Activated naive CD4-positive, alpha-beta T cell treated with anti-CD3 and anti-CD28 coated beads, Interleukin-2, amount 50 U/mL, for 72 hours (primary cell): ENCODE measurements at regions not wholly inside any gene's neighbourhood (a gene's known extent, or its start where the extent isn't known, plus 50 kb on each side); places are given as distances from the start of the nearest gene placed in this dataset.

Experiments
- ATAC-seq, 2 donors: fragments of 150-1000 bp; cut with Tn5 transposase; 2 replicates each; pipeline ENCODE4 v1.10.0; 2021; ENCODE audit warnings: mild to moderate bottlenecking in 2 of 2, moderate library complexity in 2 of 2
- DNase-seq, 2 donors: peaks; one replicate each; pipeline ENCODE4 v3.0.0; 2021 to 2022; ENCODE audit warnings: low spot score in 2 of 2
- H3K27ac Mint-ChIP-seq, 2 donors: one replicate each; pipeline ENCODE4 v1.8.0; 2022; ENCODE audit warnings: mild to moderate bottlenecking in 2 of 2, mixed read lengths in 2 of 2
- H3K36me3 Mint-ChIP-seq, 2 donors: one replicate each; pipeline ENCODE4 v1.8.0; 2022; ENCODE audit warnings: mixed read lengths in 2 of 2
- H3K9me3 Mint-ChIP-seq, 2 donors: one replicate each; pipeline ENCODE4 v1.8.0; 2022; ENCODE audit warnings: mixed read lengths in 2 of 2

GRCh38 chr4:180794333-180794732, 1448.9 kb upstream of the TENM3 start:
- H3K9me3 Mint-ChIP-seq, result peaks cover 4 to 5% of the 10 kb centered on the region in 2 donors
- ATAC-seq, result no peak
- DNase-seq, result no peak
- no peak overlapping the region for H3K27ac Mint-ChIP-seq
- peaks cover 0 to 7% of the 10 kb centered on the region in 2 donors for H3K36me3 Mint-ChIP-seq

GRCh38 chr4:180798036-180798577, 1445.1 kb upstream of the TENM3 start:
- no peak overlapping the region for H3K27ac Mint-ChIP-seq
- DNase-seq (no peak), ATAC-seq (no peak)
- H3K36me3 Mint-ChIP-seq, result peaks cover 0 to 7% of the 10 kb centered on the region in 2 donors
- peaks cover 0 to 5% of the 10 kb centered on the region in 2 donors for H3K9me3 Mint-ChIP-seq

- H3K27ac Mint-ChIP-seq, result no peak overlapping the region
- DNase-seq, result no peak
- ATAC-seq, result no peak
- peaks cover 0 to 7% of the 10 kb centered on the region in 2 donors for H3K36me3 Mint-ChIP-seq
- H3K9me3 Mint-ChIP-seq, result peaks cover 0 to 5% of the 10 kb centered on the region in 2 donors
Measured at GRCh38 chr4:180799798-180800197, 1443.4 kb upstream of the TENM3 start.

- ATAC-seq, result no peak
- Mint-ChIP-seq H3K27ac (no peak overlapping the region), H3K36me3 (no peaks in the 10 kb centered on the region), H3K9me3 (peaks cover 5 to 7% of the 10 kb centered on the region in 2 donors)
- no peak for DNase-seq
Measured at GRCh38 chr4:180805101-180805500, 1438.1 kb upstream of the TENM3 start.

GRCh38 chr4:180808862-180809261, 1434.3 kb upstream of the TENM3 start:
- DNase-seq (no peak), ATAC-seq (no peak)
- no peak overlapping the region for H3K27ac Mint-ChIP-seq
- no peaks in the 10 kb centered on the region for H3K36me3 Mint-ChIP-seq
- peaks cover 5 to 7% of the 10 kb centered on the region in 2 donors for H3K9me3 Mint-ChIP-seq

GRCh38 chr4:180809439-180809838, 1433.8 kb upstream of the TENM3 start:
- H3K9me3 Mint-ChIP-seq, result peaks cover 5 to 7% of the 10 kb centered on the region in 2 donors
- ATAC-seq, result no peak
- DNase-seq, result no peak
- H3K36me3 Mint-ChIP-seq, result no peaks in the 10 kb centered on the region
- no peak overlapping the region for H3K27ac Mint-ChIP-seq

- no peak for DNase-seq
- peaks cover 7 to 8% of the 10 kb centered on the region in 2 donors for H3K9me3 Mint-ChIP-seq
- H3K27ac Mint-ChIP-seq, result no peak overlapping the region
- ATAC-seq, result no peak
- H3K36me3 Mint-ChIP-seq, result no peaks in the 10 kb centered on the region
Measured at GRCh38 chr4:180810581-180810980, 1432.6 kb upstream of the TENM3 start.

- Mint-ChIP-seq H3K36me3 (no peaks in the 10 kb centered on the region), H3K9me3 (peaks cover 7 to 8% of the 10 kb centered on the region in 2 donors), H3K27ac (no peak overlapping the region)
- no peak for ATAC-seq
- no peak for DNase-seq
Measured at GRCh38 chr4:180811556-180811955, 1431.6 kb upstream of the TENM3 start.

- H3K36me3 Mint-ChIP-seq, result no peaks in the 10 kb centered on the region
- peaks cover 7 to 8% of the 10 kb centered on the region in 2 donors for H3K9me3 Mint-ChIP-seq
- DNase-seq (no peak), ATAC-seq (no peak)
- H3K27ac Mint-ChIP-seq, result no peak overlapping the region
Measured at GRCh38 chr4:180812783-180813182, 1430.4 kb upstream of the TENM3 start.

GRCh38 chr4:180814875-180815417, 1428.3 kb upstream of the TENM3 start:
- no peak for ATAC-seq
- H3K36me3 Mint-ChIP-seq, result no peaks in the 10 kb centered on the region
- H3K27ac Mint-ChIP-seq, result no peak overlapping the region
- DNase-seq, result no peak
- H3K9me3 Mint-ChIP-seq, result peaks cover under 1 to 3% of the 10 kb centered on the region in 2 donors

GRCh38 chr4:180817529-180817928, 1425.7 kb upstream of the TENM3 start:
- H3K9me3 Mint-ChIP-seq, result peaks cover 3 to 9% of the 10 kb centered on the region in 2 donors
- H3K36me3 Mint-ChIP-seq, result no peaks in the 10 kb centered on the region
- DNase-seq (no peak), ATAC-seq (no peak)
- no peak overlapping the region for H3K27ac Mint-ChIP-seq

- H3K27ac Mint-ChIP-seq, result no peak overlapping the region
- peaks cover 5 to 16% of the 10 kb centered on the region in 2 donors for H3K9me3 Mint-ChIP-seq
- ATAC-seq (no peak), DNase-seq (no peak)
- H3K36me3 Mint-ChIP-seq, result no peaks in the 10 kb centered on the region
Measured at GRCh38 chr4:180823108-180823507, 1420.1 kb upstream of the TENM3 start.

- peaks cover 5 to 10% of the 10 kb centered on the region in 2 donors for H3K9me3 Mint-ChIP-seq
- H3K27ac Mint-ChIP-seq, result peak overlapping the region in 1 of 2 donors; percentile 7
- no peak for ATAC-seq
- H3K36me3 Mint-ChIP-seq, result no peaks in the 10 kb centered on the region
- no peak for DNase-seq
Measured at GRCh38 chr4:180827232-180828009, 1415.8 kb upstream of the TENM3 start.

- Mint-ChIP-seq H3K9me3 (peaks cover 5 to 10% of the 10 kb centered on the region in 2 donors), H3K27ac (no peak overlapping the region), H3K36me3 (no peaks in the 10 kb centered on the region)
- ATAC-seq (no peak), DNase-seq (no peak)
Measured at GRCh38 chr4:180828455-180829018, 1414.7 kb upstream of the TENM3 start.

- Mint-ChIP-seq H3K36me3 (no peaks in the 10 kb centered on the region), H3K9me3 (peaks cover 3% of the 10 kb centered on the region in 2 donors), H3K27ac (no peak overlapping the region)
- ATAC-seq, result no peak
- no peak for DNase-seq
Measured at GRCh38 chr4:180832073-180832472, 1411.1 kb upstream of the TENM3 start.

GRCh38 chr4:180840142-180840541, 1403.1 kb upstream of the TENM3 start:
- Mint-ChIP-seq H3K27ac (no peak overlapping the region), H3K9me3 (peaks cover 3 to 12% of the 10 kb centered on the region in 2 donors), H3K36me3 (no peaks in the 10 kb centered on the region)
- DNase-seq, result no peak
- no peak for ATAC-seq

GRCh38 chr4:180850318-180850940, 1392.8 kb upstream of the TENM3 start:
- Mint-ChIP-seq H3K36me3 (no peaks in the 10 kb centered on the region), H3K27ac (no peak overlapping the region), H3K9me3 (peaks cover 0 to 3% of the 10 kb centered on the region in 2 donors)
- DNase-seq (no peak), ATAC-seq (no peak)
